ENCODE measurements at regions not wholly inside any gene's neighbourhood (a gene's known extent, or its start where the extent isn't known, plus 50 kb on each side); places are given as distances from the start of the nearest gene placed in this dataset.

GRCh38 chr11:80899381-80899780 is 1458.6 kb upstream of the TENM4 start:
- DNase-seq: no peak

DNA sequence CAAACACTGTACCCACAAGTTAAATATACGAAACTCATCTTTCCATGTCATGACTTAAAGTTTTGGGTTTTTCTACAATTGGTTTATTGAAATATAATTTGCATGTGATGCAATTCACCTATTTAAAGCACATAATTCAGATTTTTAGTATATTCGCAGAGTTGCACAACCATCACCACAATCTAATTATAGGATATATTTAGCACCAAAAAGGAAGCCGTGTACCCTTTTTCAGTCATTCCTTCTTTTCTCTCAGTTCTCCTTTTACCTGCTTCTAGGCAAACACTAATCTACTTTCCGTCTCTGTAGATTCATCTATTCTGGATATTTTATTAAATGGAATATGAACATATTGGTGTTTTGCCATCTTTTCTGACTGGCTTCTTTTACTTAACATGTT is 1458.1 kb upstream of the TENM4 start:
- DNase-seq: no peak

DNA sequence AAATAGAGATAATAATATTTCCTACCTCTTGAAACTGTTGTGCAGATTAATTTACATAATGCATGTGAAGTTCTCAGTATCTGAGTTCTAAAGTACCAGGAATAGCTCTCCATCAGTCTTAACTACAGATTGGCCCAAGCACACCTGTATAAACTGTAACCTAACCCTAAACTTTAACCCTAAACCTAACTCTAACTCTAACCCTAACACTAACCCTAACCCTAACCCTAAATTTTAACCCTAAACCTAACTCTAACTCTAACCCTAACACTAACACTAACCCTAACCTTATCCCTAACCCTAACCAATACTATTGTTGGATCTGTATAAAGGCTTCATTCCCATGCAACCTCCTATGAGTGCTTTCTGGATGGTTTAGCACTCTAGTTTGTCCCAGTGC is 1445.9 kb upstream of the TENM4 start:
- DNase-seq: no peak

GRCh38 chr11:80873310-80873999 is 1432.6 kb upstream of the TENM4 start:
- DNase-seq: no peak

DNA sequence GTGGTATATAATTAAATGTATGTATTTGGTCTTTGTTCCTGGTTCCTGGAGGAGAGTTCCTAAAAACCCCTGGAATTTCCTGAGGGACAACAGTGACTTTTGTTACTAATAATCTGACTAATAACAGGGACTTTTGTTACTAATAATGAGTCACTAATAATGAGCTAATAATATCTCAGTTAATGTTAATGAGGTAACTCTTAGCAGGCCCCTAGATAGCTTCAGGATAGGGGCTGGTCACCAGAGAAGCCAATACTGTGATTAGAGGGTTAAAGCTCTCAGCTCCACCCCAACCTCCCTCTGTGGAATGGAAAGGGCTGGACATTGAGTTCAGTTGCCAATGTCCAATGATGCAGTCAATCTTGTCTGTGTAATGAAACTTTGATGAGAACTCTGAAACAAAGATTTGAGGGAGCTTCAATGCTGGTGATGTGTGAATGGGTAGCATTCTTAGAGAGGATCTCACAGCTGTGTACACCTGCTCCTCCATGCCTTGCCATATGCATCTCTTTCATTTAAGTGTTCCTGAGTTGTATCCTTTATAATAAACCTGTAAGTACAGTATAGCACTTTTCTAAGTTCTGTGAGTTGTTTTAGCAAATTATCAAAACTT is 1431.4 kb upstream of the TENM4 start:
- DNase-seq: no peak

DNA sequence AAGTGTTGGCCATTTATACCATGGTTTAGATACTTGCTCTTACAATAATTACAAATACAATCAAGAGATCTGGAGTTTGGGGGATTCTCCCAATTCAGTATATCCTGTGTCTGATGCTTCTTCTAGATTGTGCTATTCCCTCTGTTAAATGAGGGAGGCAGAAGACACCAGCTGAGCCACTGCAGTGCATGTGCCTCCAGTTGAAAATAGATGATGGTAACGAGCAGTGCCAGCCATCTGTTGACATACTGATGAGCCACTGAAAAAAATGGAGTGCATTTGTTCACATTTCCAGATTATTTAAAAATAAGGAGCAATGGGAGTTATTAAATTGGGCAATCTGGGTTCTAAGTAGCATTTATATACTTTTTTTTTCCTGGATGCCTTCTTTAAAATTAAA is 1428.0 kb upstream of the TENM4 start:
- DNase-seq: no peak

GRCh38 chr11:80862011-80862410 is 1421.2 kb upstream of the TENM4 start:
- DNase-seq: no peak

- DNase-seq: no peak
These were observed 1420.4 kb upstream of the TENM4 start for GRCh38 chr11:80861193-80861592.

DNA sequence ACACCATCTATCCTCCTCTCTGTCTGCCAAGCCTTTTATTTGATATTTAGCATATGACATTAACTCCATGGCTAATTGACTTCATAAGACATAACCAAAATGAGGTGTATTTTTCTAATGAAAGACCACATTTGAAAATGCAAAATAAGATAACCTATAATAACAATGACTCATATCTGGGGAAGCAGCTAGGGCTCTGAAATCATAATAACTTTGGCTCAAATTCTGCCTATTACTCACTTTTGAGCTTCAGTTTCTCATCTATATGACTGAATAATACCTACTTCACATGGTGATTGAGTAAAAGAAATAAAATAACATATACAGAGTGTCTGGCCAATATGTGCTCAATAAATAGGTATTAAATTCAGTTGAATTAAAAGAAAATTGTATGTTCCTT is 1419.8 kb upstream of the TENM4 start:
- DNase-seq: no peak

- no peak for DNase-seq
These were observed 1415.2 kb upstream of the TENM4 start for GRCh38 chr11:80856066-80856465.

DNA sequence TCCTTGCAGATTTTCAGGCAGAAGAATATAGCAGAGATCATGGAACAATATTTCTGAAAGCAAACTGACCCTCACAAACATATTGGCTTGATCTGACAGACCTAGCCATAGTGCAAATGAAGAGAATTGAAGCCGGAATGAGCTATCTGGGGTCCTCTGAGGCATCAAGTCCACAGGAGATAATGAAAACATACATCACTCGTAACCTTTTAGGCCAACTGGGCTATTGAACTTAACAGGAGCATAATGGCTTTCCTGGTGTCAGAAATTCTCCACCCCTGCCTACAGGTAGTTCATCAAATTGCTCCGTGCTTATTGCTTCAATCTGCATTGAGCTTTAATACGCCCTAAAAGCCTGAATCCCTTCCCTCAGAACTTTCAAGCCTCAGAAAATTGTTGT is 1414.6 kb upstream of the TENM4 start:
- no peak for DNase-seq

GRCh38 chr11:80849253-80849652 is 1408.4 kb upstream of the TENM4 start:
- DNase-seq: no peak

DNA sequence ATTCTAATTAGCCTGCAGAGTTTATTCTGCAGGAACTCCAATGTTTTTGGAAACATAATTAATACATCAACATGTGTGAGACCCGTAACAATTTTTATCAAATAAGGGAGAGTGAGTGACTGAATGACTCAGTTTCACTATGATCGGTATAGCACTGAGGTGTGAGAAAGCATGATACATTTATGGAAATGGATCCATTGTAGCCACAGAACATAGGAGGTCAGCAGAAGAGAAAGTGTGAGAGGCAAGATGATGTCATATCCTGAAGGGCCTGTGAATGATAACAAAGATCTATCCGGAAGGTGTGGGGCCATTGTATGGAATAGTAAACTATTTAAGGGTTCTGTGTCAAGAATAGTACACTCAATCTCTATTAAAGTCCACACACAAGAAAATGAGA is 1406.1 kb upstream of the TENM4 start:
- no peak for DNase-seq

DNA sequence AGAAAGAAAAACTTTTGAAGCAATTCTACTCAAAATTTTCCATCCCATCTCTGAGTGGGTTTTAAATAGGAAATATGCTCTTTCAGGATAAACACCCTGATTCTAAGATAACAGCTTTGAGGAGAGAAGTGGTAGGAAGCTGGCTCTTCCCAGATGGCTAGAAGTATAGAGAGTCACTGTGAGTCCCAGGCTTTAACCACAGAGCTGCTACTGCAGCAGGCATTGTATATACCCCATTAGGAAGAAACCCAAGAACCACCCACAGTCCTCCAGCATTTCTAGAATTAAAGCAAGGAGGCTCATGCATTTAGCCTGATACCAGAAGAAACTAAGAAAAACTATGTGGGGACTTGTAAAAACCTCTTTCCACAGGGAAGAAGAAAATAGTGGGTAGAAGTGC is 1405.6 kb upstream of the TENM4 start:
- DNase-seq: no peak

GRCh38 chr11:80844110-80844819 is 1403.4 kb upstream of the TENM4 start:
- DNase-seq: no peak

GRCh38 chr11:80843266-80843974 is 1402.6 kb upstream of the TENM4 start:
- no peak for DNase-seq

- no peak for DNase-seq
These were observed 1401.4 kb upstream of the TENM4 start for GRCh38 chr11:80842246-80842645.

- DNase-seq: no peak
These were observed 1400.8 kb upstream of the TENM4 start for GRCh38 chr11:80841675-80842074.

- no peak for DNase-seq
These were observed 1397.3 kb upstream of the TENM4 start for GRCh38 chr11:80838153-80838552.

- no peak for DNase-seq
These were observed 1396.2 kb upstream of the TENM4 start for GRCh38 chr11:80837051-80837450.

- DNase-seq: no peak
These were observed 1390.5 kb upstream of the TENM4 start for GRCh38 chr11:80831374-80831773.

GRCh38 chr11:80827781-80828180 is 1387.0 kb upstream of the TENM4 start:
- DNase-seq: no peak

- no peak for DNase-seq
These were observed 1386.0 kb upstream of the TENM4 start for GRCh38 chr11:80826808-80827207.

DNA sequence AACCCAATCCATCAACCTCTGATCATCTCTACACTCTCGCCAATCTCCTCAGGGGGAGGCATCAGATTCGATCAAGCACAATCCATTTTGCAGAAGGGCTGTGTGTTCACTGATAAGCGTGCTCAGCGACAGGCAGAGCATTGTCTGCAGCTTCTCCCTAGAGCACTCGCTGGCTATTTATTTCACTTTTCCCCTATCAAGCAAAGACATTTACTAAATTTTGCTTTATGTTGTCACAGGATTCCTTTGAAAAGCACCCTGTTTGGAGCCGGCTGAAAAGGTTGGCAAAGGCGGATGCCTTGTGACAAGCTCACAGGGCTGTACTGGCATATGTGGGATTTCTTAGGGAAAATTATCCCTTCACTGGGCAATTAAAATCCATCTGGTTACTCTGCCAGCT is 1381.5 kb upstream of the TENM4 start:
- no peak for DNase-seq
